HG03097 (cell line): ENCODE measurements at regions not wholly inside any gene's neighbourhood (a gene's known extent, or its start where the extent isn't known, plus 50 kb on each side); places are given as distances from the start of the nearest gene placed in this dataset.
A peak's percentile ranks its signal among the peaks of the same experiment; 100 is the strongest.

Experiments
- ATAC-seq: cut with Tn5 transposase; IDR thresholded peaks from one replicate; pipeline ENCODE4 v1.9.1; 2021; ENCODE audit not compliant: unreplicated experiment, low FRiP score

- no peak for ATAC-seq
Observed at GRCh38 chr7:112888781-112889180, 98.6 kb upstream of the TMEM168 start.

- ATAC-seq = no peak
Observed at GRCh38 chr7:112887976-112888375, 97.8 kb upstream of the TMEM168 start.

- ATAC-seq = no peak
Observed at GRCh38 chr7:112887337-112887736, 97.1 kb upstream of the TMEM168 start.

- ATAC-seq = no peak
Observed at GRCh38 chr7:112886208-112886607, 96.0 kb upstream of the TMEM168 start.

- ATAC-seq = no peak
Observed at GRCh38 chr7:112882991-112883390, 92.8 kb upstream of the TMEM168 start.

- no peak for ATAC-seq
Observed at GRCh38 chr7:112882511-112882910, 92.3 kb upstream of the TMEM168 start.

- no peak for ATAC-seq
Observed at GRCh38 chr7:112882022-112882421, 91.8 kb upstream of the TMEM168 start.

GRCh38 chr7:112880818-112881418 lies 90.7 kb upstream of the TMEM168 start:
- ATAC-seq = no peak

GRCh38 chr7:112877691-112878460 lies 87.7 kb upstream of the TMEM168 start:
- no peak for ATAC-seq

- ATAC-seq = no peak
Observed at GRCh38 chr7:112876877-112877276, 86.7 kb upstream of the TMEM168 start.

- no peak for ATAC-seq
Observed at GRCh38 chr7:112874909-112875308, 84.7 kb upstream of the TMEM168 start.

GRCh38 chr7:112873831-112874553 lies 83.8 kb upstream of the TMEM168 start:
- no peak for ATAC-seq

GRCh38 chr7:112869111-112869774 lies 79.0 kb upstream of the TMEM168 start:
- no peak for ATAC-seq

GRCh38 chr7:112868609-112869008 lies 78.4 kb upstream of the TMEM168 start:
- no peak for ATAC-seq

GRCh38 chr7:112866424-112866823 lies 76.2 kb upstream of the TMEM168 start:
- peak; percentile 97 for ATAC-seq

- no peak for ATAC-seq
Observed at GRCh38 chr7:112864380-112864779, 74.2 kb upstream of the TMEM168 start.

- no peak for ATAC-seq
Observed at GRCh38 chr7:112858838-112859237, 68.6 kb upstream of the TMEM168 start.

GRCh38 chr7:112855227-112855626 lies 65.0 kb upstream of the TMEM168 start:
- ATAC-seq = no peak

- ATAC-seq = no peak
Observed at GRCh38 chr7:112854169-112854568, 64.0 kb upstream of the TMEM168 start.

GRCh38 chr7:112853422-112853821 lies 63.2 kb upstream of the TMEM168 start:
- no peak for ATAC-seq

- no peak for ATAC-seq
Observed at GRCh38 chr7:112843151-112843550, 53.0 kb upstream of the TMEM168 start.
